CD4-positive, alpha-beta T cell treated with Interleukin-17A for 1 hour (primary cell): ENCODE measurements at regions not wholly inside any gene's neighbourhood (a gene's known extent, or its start where the extent isn't known, plus 50 kb on each side); places are given as distances from the start of the nearest gene placed in this dataset.

Experiments used
- DNase-seq: peaks from one replicate; pipeline ENCODE4 v3.0.0-alpha.2; 2020

DNA sequence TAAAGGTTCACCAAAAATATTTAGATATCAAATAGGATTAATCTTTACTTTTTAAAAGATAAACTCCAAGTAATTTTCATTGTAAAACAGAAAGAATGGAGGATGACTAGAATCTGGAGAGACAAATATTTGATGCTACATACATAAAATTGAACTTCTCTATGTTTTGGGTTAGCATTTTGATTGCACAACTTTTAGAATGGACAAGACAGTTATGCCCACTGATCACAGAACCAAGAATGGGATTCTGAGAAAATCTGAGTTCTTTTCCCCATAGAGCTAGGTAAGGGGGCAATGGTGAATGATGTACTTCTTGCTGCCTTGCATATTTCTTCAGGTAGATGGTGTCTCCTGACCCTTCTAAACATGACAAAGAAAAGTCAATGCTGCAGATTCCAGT, 191.2 kb upstream of the ZEB2 start:
- DNase-seq: no peak

DNA sequence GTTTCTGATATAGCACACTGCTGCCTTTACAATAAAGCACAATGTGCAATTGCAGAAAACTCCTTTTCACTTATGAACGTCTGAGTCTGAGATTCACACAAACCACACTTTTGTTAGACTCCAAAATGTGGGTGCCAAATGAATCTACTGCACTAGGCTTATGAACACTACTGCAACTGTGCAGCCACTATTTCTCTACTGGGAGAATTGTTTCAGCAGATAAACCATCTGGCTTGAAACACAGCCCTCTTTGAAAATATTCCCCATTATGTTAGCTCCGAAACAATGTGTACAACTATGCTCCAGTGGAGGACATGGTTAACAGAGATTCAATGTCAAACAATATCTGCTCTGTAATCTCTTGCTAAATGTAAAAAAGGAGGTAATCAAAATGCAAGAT, 188.7 kb upstream of the ZEB2 start:
- DNase-seq: no peak

DNA sequence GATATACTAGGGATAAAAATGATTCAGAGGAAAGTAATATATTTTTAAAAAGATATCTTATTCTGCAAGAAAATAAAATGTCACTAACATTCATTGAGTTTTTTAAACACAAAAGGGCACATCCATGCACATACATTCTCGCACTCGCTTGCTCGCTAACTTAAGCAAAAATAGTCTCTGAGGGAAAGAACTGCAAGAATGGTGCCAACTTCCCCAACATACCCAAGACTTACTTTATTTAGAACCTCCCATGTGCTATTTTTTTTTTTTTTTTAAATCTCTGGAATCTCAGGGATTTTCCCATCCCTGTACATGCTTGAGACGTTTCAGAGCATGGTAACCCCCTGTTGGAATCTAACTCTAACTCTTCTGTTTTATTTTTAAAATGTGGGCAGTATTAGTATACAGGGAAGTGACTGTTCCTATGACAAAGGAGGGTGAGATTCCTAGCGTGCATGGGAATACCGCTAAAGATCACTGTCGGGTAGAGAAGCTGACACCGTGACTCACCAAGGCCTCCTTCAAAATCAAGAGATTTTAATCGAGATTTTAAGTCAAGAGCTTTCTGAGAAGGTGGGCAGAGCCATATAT, 187.9 kb upstream of the ZEB2 start:
- no peak for DNase-seq

DNA sequence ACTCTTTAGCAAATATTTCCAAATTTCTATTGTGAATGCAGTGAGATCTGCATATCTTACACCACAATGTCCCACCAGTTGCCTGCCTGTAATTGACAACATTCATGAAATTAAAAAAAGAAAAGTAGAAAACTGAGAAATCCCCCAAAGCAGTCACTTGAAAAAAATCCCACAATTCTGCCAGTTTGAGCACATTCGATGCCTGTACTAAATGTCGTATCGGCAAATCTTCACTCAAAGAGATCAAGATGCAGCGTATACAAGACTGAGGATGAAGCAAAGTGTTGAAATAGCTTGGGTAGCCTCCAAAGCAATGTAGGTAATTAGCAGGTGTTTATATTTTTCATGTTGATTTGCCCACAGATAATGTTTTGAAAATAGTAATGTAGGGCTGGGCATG, 186.7 kb upstream of the ZEB2 start:
- DNase-seq: no peak

DNA sequence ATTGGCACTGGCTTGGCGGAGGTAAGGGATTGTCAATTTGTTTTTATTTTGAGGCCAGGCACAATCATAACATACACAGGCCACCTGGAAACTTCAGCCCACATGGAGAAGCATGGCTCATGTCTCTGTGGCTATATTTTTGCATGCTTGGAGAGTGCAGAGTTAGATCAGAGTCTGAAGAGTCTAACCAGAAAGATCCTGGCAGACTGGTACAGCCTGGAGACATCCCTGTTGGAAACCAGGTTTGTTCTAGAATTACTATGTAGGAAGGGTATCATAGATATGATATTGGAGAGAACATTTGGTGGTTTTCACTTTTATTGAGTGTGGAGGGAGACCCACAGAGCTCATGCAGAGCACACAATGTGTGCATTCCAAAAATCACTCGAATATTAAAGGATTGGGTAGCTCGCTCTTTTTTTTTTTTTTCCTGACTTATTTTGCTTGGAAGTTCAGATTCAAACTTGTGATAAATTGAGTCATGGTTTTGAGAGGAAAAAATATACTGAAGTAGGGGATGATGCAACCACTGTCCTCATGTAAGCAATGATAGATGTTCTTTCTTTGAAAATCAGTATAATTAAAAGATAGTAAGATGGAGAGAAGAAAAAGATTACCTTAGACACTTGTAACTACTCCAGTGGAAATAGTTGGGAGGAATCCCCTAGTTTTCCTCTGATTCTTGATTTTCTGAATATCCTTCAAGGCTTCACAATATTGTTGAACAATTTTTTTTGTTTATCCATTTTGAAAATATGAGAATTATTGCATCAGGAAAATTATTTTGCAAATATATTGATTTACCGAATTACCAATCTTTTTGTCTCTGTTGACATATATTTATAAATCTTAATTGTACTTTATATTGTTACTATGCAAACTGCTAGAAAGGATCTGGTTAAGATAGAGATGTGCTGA, 185.7 kb upstream of the ZEB2 start:
- DNase-seq: no peak

DNA sequence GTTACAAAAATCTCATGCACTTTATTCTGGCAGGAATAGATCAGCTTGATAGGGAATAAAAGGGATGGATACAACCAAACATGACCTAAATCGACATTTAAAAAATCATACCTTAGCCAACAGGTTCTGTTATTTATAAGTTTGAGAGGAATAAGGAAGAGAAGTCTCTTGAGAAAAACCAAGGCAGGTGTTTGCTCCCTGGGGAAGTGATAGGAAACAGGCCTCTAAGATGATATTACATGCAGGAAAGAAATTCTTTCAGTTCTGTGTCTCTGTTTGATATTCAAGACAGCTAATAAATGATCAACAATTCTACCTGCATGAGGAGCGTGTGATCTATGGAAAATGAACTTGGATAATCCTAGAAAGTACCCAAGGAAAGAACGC, 184.8 kb upstream of the ZEB2 start:
- DNase-seq: no peak

DNA sequence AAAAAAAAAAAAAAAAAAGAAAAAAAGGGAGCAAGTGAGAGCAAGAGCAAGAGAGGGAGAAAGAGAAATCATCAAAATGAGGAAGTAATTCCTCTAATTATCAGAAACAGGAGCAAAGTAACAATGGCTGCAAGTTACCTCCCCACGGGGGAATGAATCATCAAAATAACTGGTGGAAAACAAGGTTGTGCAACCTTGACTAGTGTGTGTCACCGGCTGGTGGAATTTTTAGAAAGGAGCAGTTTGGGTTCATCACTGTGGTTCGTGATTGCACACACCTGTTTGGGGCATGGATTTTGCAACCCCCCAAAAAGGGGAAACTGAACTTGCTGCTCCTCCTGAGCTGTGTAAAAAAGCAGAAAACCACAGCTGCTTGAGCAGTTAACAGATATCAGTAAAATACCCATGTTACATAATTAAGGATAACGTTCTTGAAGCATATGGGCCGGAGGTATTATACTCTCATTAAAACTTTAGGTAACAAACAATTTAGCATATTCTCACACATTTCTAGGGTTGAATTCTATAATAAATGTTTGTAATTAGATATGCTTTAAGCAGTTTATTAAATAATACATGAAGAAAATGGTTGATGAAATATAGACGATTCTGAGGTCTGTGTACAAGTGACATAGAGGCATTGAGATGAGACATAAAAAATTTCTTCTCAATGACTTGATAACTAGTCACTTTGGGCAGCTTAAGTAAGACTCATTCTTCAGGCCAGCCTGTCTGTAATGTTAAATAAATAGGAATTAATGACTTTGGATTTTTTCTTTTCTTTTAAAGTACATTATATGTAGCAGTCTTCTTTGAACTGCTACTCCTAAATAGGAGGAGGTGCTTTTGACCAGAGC, 184.2 kb upstream of the ZEB2 start:
- peak; percentile 39 for DNase-seq

DNA sequence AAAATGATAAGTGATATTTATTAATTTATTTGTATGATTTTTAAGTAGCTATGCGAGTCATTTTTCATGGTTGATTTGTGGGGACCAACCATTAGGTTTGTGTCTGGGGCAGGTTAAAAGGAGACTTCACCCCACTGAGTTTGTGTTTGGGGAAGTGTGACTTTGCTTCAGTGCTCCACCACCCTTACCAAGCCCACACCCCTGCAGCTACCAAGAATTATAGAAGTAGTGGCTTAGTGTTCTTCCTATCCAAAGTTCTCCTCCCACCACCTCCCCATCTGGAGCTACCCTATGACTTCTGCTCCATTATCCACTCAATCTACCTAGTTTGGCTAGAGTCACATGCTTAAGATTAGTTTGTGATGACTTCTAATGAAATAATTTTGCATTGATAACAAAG, 182.1 kb upstream of the ZEB2 start:
- DNase-seq: no peak

DNA sequence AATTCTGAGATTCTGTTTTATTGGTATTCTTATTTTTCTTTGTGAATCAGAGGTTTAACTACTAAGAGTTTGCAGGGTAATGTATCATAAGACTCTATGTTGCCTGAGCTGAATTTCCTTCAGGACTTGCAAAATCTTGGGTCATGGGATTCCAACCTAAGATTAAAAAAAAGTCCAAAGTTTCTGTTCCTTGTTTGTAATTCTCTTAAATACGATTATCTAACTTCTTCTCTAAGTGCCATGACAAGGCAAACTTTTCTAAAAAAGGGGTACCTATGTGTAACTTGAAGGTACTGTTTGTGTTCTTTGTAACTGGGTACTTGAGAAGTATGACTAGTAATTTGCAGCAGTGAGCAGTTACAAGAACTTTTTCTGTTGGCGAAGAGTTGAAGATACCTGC, 181.3 kb upstream of the ZEB2 start:
- peak; percentile 12 for DNase-seq

DNA sequence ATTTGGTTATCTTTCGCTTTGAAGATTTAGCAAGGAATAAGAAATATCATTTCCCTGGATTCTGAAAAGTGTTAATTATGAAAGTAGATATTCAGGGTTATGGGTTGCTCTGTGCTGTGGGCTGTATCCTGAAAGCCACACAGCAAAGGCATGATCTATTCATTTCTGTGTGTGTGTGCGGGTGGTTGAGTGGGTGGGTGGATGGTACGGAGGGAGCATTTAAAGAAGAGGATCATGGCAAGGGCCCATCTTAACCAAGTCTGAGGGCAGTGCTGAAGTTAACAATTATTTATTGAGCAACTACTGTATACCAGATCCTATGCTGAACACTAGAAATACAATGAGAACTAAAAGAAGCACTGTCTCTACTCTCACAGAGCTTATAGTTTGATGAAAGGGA, 178.2 kb upstream of the ZEB2 start:
- DNase-seq: no peak

DNA sequence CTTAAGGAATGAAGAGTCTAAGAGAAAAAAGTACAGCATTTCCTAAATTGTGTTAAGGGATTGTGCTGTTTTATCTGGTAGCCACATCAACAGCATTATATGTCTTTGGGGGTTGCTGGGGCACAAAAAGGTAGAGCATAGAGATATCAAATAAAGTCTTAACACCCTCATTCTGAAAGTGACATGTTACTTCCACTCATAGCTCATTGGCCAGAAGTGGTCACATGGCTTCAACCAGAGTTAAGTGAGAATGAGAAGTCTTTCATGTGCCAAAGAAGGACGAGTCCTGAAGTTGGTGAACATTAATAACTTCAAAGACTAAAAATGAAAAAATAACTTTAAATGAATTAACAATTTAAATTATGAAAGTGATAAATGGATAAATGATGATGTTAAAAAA, 175.7 kb upstream of the ZEB2 start:
- no peak for DNase-seq

DNA sequence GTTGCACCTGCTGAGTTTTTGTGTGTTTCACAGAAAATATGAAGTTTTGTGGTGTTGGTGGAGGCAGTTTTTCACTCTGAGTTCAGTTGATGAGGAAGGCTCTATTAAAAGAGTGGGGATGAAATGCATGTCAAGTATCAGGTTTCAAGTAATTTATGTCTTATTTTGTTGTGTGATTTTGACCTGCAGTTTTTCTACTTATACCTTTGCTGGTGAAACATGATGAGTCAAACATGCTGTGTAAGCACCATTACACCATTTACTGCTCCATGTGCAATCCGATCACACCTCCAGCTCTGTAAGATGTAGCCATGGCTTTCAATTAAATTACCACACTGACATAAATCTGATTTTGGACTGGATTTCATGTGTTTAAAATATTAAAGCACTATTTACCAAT, 174.5 kb upstream of the ZEB2 start:
- DNase-seq: no peak

DNA sequence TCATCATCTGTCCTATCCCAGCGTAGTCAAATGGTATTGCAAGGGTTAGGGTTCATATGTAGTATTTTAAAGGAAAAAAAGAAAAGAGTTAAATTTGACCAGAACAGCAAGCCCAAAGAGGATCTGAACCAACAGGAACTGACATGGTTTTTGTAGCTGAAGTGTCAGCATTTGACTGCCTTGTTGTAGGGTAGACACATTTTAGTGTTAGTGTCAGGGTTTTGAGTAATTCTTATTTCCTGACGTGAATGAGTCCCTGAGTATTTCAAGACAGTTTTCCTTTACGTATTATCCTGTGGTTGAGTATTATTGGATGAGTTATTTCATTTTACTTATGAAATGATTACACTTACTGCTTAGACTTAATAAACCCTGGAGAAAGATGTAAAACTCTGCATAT, 173.3 kb upstream of the ZEB2 start:
- DNase-seq: no peak

DNA sequence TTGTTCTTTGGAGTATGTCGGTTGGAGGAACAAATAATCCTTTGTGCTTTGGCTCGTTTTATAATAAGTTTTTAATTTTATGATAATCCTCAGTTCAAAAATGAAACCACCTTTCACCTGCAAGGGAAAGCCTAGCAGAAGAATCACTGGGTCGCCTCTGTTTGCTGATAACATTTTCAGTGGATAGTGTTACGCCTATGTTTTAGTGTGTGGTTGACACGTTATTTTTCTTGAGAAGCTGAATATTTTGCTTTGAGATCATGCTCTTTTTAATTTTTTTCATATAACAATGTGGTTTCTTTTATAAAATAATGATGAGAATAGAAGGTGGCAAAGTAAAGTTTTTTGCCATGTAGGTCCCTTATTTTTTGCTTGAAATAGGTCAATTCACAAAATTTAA, 172.7 kb upstream of the ZEB2 start:
- no peak for DNase-seq

DNA sequence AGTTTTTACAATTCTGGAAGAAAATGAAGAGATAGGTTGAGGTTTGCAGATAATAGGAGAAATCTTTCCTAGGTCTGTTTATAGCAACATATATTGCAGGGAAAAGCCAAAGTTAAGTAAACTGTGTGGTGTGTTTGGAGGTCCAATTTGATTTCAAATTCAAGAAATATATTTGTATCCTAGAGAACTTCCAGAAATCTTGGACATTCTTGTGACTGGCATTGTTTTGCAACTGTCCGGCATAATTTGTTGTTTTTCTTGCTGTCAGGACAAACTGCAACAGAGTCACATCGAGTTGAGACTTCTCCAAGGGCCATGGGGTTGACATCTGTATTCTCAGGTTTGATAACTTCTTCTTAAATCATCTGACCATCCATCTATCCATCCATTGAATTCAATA, 170.9 kb upstream of the ZEB2 start:
- no peak for DNase-seq

DNA sequence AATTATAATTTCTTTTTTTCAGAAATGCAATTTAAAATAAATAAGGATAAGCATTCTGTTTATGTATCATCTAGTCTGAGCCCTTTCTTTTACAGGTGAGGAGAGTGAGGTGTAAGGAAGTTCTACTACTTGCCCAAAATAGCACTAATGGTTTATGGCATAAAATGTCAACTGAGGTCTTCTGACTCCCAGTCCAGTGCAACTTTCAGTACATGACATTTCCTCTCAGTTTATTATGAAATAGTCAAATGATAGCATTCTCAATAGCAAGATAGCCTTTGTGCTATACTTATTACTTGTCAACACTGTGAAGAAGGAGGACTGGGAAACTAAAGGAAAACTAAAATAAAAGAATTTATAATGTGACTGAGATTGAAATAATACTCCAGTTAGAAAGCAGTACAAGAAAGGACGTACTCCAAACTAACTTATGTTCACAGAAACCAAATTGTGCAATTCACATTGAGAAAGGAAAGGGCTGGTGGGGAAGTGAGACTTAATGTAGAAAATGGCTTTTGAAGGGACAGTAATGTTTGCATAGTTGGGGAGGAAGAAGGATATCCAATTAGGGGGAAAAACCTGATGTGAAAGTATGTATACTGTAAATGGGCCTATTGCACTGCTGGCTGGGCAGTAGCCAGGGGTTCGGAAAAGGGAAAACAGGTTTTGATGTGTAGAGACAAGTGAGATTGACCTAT, 166.7 kb upstream of the ZEB2 start:
- DNase-seq: no peak

DNA sequence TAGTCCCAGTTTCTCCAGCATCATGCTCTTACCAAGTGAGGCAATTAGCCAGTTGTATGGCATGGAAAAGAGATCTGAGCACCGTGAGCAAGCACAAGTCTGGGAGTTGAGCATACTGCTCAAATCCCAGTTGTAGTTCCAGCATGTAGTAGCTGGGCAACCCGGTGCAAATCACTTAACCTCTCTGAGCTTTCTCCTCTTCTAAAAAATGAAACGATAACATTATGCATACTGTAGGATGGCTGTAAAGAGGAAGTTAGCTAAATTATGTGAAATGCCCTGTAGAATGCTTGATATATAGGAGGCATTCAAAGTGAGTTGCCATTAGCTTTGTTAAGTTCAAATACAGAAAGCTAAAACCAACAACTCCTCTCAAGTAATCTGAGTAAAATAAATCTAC, 164.0 kb upstream of the ZEB2 start:
- no peak for DNase-seq

DNA sequence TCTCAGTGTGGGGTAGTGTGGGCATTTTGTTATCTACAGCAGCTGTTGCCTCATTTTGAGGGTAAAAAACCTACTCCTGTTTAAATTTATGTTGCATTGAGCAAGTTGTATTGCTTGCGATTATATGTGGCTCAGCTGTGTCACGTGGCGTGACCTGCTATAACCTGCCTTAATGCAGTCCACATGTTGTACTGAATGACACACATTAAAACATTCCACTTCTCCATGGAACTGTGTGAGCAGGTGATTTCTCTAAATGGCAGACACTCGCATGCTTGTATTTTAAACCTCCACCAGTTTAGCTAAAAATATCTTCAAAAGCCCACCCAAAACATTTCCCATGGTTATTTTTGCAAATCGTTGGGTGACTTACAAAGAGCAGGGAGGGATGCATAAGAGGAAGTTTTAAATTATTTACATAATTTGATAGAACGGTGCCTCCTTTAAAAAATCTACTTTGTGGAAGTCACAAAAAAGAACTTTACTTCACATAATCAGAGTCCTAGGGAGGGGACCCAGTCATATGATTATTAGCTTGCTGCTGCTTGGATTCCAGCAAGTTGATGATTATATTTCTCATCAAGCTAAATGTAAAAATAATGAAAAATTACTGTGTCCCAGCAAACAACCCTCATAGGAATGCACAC, 163.3 kb upstream of the ZEB2 start:
- DNase-seq: no peak

DNA sequence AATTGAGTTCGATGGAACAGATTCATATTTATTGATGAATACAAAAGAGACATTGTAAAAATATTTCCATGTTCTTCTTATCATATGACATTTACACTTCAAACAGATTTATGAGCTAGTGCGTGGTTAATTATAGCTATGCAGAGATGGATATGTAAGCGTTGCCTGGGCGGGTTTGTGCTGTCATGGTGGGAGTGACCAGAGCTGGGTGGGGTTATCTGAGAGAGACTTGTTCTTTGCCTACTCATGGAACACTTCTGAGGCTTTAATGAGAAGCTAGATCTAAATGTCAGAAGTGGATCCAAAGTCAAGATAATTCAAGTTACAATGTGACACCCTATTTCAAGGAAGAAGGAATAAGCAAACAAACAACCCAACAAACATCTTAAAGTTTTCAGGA, 162.3 kb upstream of the ZEB2 start:
- DNase-seq: no peak

DNA sequence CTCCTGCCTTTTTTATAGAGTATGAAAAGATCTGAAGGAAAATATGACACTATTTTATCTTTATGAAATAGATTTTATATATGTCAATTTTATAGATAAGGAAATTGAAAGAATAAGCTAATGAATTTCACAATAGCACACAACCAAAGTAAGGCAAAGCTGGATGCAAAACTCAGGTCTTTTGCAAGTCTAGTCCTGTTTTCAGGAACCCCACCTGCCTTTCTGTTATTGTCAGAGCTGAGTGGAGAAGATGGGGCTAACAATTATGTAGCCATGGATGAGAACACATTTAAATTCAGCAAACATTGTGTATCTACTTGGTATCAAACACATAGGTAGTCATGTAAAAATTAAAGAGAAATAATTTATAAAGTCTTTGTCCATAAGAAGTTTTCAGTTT, 161.5 kb upstream of the ZEB2 start:
- no peak for DNase-seq

DNA sequence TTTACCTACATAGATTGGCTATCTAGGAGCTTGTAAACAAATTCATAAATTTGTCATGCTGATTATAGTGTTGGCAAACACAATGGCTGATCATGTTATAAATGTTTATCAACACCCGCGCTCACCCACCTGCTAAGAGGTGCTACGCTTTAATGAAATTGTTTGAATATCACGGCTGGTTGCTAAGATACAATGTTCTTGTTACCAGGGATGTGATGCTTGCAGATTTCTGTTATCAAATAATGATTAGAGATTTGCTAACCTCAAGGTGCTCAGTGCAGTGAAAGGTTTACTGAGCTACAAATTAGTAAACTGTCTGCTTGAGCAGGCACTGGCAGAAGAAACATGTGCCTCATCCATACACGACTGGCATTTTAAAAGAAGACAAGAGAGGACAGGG, 160.0 kb upstream of the ZEB2 start:
- DNase-seq: no peak

DNA sequence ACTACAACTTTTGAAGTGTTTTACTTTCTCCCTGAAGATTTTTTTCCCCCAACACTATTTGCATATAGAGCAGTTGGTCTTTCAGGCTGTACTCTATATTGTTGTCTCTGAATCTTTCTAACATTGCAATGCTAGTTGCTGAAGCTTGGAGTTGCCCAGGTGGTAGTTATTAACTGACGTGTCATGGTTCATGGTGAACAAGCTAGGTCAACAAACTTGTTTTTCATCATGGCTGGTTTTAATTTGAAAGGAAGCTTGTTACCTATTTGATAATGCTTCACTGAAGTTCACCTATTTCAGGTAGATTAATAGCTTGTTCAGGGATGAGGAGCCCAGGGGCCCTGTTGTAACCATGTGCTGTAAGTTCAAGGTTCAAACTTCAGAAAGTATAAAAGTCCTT, 158.8 kb upstream of the ZEB2 start:
- no peak for DNase-seq

DNA sequence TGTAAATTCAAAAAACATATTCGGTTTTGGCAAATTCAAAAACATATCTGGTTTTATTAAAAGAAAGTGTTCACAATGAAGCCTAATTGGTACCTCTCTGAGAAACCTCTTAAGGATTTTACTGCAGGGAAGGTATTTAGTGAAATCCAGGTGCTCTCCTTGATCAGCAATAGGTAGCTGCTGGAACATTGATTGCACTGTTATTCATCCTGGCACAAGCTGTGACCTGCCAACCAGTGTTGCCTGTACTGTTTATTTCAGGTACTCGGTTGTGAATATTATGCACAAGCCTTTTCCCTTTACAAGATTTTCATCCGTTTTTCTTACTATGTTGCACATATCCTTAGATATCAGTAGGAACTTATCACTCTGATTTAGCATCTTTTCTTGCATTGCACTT, 155.8 kb upstream of the ZEB2 start:
- DNase-seq: no peak
